ENCODE measurements at regions not wholly inside any gene's neighbourhood (a gene's known extent, or its start where the extent isn't known, plus 50 kb on each side); places are given as distances from the start of the nearest gene placed in this dataset.

DNA sequence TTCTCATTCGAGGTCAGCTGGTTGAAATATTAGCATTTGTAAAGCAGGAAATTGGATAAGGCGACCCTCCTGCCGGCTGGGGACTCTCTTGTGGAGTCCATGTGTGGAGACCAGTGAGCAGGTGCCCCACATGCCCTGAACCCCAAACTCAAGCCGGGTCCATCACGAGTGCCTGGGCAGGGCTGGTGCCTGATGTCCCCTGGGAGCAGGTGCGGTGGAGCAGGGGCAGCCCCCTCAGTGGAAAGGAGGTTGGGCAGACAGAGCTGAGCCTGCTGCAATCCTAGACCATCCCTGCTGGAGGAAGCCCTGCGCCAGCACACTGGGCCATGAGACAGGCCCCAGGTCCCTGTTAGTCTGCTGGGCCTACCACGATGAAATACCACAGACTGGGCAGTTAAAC is 395.6 kb downstream of the NPHP4 start:
- H3K9me3 Mint-ChIP-seq: peaks cover 3% of the 10 kb centered on the region
- peaks cover 41% of the 10 kb centered on the region for H3K4me1 Mint-ChIP-seq
- H3K27ac Mint-ChIP-seq: no peak overlapping the region
- no peaks in the 10 kb centered on the region for H3K36me3 Mint-ChIP-seq (ENCODE audit: low read depth)
- TF ChIP-seq, protein P1, sequence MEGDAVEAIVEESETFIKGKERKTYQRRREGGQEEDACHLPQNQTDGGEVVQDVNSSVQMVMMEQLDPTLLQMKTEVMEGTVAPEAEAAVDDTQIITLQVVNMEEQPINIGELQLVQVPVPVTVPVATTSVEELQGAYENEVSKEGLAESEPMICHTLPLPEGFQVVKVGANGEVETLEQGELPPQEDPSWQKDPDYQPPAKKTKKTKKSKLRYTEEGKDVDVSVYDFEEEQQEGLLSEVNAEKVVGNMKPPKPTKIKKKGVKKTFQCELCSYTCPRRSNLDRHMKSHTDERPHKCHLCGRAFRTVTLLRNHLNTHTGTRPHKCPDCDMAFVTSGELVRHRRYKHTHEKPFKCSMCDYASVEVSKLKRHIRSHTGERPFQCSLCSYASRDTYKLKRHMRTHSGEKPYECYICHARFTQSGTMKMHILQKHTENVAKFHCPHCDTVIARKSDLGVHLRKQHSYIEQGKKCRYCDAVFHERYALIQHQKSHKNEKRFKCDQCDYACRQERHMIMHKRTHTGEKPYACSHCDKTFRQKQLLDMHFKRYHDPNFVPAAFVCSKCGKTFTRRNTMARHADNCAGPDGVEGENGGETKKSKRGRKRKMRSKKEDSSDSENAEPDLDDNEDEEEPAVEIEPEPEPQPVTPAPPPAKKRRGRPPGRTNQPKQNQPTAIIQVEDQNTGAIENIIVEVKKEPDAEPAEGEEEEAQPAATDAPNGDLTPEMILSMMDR (IDR thresholded peaks at IDR 0.05; ENCODE audit: unreplicated experiment in 3 of 3): no peak
- no peak overlapping the region for H3K4me3 Mint-ChIP-seq
- peaks cover 18% of the 10 kb centered on the region for H3K27me3 Mint-ChIP-seq (ENCODE audit: low read depth)

DNA sequence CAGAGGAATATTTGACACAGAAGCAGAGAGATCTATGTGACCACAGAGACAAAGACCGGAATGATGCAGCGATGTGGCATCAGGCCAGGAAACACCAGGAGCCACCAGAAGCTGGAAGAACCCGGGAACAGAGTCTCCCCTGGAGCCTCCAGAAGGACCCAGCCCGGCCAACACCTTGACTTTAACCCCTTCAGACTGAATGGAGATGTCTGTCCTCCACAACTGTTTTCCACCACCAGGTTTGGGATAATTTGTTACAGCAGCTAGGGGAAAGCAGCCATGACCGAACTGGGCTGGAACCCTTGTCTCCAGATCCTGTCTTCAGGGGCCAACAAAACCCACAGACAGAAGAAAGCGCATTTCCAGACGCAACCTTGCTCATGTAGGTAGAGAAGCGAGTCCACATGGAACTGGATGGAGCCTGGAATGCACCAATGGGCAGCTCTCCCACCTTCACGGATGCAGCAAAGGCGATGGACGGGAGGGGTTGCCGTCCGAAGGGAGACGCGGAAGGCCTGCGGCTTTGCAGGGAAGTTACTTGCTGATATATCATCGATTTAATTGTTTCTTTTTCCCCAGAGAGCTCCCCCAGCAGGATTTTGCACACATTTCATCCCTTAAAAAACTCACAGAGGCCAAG is 396.6 kb downstream of the NPHP4 start:
- peaks cover 41% of the 10 kb centered on the region for H3K4me1 Mint-ChIP-seq
- H3K27me3 Mint-ChIP-seq (ENCODE audit: low read depth): peaks cover 18% of the 10 kb centered on the region
- TF ChIP-seq, protein P1 (IDR thresholded peaks at IDR 0.05; ENCODE audit: unreplicated experiment in 3 of 3): no peak
- H3K27ac Mint-ChIP-seq: no peak overlapping the region
- H3K4me3 Mint-ChIP-seq: no peak overlapping the region
- H3K9me3 Mint-ChIP-seq: peaks cover 7% of the 10 kb centered on the region
- H3K36me3 Mint-ChIP-seq (ENCODE audit: low read depth): no peaks in the 10 kb centered on the region

DNA sequence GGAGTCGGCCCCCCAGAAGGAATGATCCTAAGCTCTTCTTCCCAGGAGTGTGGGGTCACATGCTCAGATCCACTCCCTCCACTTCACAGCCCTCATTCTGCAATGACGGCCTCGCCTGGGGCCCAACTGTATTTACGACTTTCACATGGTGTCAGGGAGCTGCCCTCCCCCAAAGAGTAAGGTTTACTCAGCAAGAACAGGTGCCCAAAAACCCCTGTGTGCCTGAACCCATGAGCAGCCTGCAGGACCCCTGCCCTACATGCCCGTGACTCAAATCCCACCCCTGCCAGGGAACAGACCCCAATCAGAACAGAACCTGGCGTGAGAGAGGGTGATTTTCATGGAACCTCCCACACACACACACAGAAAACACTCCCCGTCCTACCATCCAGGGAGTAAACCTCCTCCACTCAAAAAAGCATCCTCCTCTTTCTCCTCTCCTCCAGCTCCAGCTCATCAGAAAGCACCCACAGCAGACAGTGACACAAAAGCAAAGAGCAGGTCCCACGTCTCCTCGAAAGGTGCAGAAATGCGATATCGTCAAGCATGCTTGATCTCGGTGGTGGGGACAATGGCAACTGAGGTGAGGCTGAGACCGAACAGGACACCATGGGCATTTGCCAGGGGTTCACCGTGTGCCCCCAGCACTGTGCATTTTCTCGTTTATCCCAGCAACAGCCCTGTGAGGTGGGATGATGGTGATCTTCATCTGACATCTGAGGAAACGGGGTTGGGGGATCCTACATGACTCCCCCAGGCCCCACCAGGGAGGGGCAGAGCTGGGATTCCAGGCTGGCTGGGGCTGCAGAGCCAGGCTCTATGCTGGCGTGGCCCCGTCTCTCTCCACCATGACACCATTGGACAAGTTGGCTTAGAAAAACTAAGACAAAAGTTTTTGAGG is 397.9 kb downstream of the NPHP4 start:
- H3K4me3 Mint-ChIP-seq: no peak overlapping the region
- no peaks in the 10 kb centered on the region for H3K36me3 Mint-ChIP-seq (ENCODE audit: low read depth)
- H3K27me3 Mint-ChIP-seq (ENCODE audit: low read depth): peaks cover 14% of the 10 kb centered on the region
- H3K27ac Mint-ChIP-seq: no peak overlapping the region
- peaks cover 12% of the 10 kb centered on the region for H3K9me3 Mint-ChIP-seq
- peaks cover 38% of the 10 kb centered on the region for H3K4me1 Mint-ChIP-seq
- TF ChIP-seq, protein P1 (IDR thresholded peaks at IDR 0.05; ENCODE audit: unreplicated experiment in 3 of 3): no peak

DNA sequence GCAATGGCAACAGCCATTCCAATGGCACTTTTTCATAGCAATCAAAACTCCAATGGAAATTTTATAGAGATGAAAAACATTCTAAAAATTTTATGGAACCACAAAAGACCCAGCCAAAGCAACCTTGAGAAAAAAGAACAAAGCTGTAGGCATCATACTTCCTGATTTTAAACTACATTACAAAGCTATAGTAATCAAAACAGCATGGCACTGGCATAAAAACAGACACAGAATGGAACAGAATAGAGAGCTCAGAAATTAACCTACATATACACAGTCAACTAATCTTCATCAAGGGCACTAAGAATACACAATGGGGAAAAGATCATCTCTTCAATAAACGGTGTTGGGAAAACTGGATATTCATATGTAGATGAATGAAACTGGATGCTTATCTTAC is 401.5 kb downstream of the NPHP4 start:
- TF ChIP-seq, protein P1 (IDR thresholded peaks at IDR 0.05; ENCODE audit: unreplicated experiment in 3 of 3): no peak
- Mint-ChIP-seq H3K36me3 (ENCODE audit: low read depth) (no peaks in the 10 kb centered on the region), H3K4me3 (no peak overlapping the region), H3K27me3 (ENCODE audit: low read depth) (peaks cover 9% of the 10 kb centered on the region), H3K9me3 (peaks cover 21% of the 10 kb centered on the region), H3K4me1 (peaks cover 13% of the 10 kb centered on the region), H3K27ac (no peak overlapping the region)

DNA sequence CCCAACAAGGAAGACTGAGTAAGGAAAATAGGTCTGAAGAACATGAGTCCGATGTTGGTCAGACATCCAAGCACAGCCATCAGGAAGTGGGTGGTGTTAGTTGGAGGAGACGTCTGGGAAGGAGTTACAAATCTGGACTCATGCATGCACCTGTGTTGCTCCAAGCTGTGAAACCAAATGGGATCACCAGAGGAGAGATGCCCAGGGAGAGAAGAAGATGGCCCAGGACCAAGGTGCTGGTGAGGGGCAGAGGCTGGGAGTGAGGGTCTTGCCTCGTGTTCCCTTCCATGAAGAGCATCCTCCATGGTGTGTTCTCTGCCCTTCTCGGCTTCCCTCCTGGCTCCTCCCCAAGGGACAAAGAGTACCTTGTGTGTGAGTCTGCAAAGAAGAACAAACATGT is 405.6 kb downstream of the NPHP4 start:
- peaks cover 21% of the 10 kb centered on the region for H3K9me3 Mint-ChIP-seq
- H3K36me3 Mint-ChIP-seq (ENCODE audit: low read depth): no peaks in the 10 kb centered on the region
- H3K4me3 Mint-ChIP-seq: no peak overlapping the region
- H3K27me3 Mint-ChIP-seq (ENCODE audit: low read depth): peaks cover 18% of the 10 kb centered on the region
- no peaks in the 10 kb centered on the region for H3K4me1 Mint-ChIP-seq
- H3K27ac Mint-ChIP-seq: no peak overlapping the region
- TF ChIP-seq, protein P1 (IDR thresholded peaks at IDR 0.05; ENCODE audit: unreplicated experiment in 3 of 3): no peak
